ENCODE measurements at regions not wholly inside any gene's neighbourhood (a gene's known extent, or its start where the extent isn't known, plus 50 kb on each side); places are given as distances from the start of the nearest gene placed in this dataset.
A peak's percentile ranks its signal among the peaks of the same experiment; 100 is the strongest.

DNA sequence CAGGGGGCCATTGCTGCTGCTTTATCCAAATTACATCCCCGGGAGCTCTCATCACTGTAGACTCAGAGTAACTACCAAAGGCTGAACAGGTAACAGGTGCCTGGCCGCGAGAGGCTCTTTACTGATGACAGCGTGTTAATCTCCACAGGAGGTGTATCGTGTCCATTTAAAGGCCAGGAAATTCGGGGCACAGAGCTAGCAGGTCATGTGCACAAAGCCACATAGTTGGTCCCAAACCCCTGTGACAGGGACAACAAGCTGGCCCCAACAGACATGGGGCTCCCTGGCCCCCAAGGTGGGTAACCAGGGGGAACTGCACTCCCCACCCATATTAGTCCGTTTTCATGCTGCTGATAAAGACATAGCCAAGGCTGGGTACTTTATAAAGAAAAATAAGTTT, 55.3 kb upstream of the RBFOX3 start:
- peaks cover 2 to 18% of the 10 kb centered on the region in 2 donors for H3K27me3 ChIP-seq (ENCODE audit: control insufficient read depth in 2 of 2, insufficient read depth in 2 of 2, low read length in 2 of 2)
- no peak for DNase-seq
- 92% methylated on average over 6 of the region's 7 CpGs for WGBS (ENCODE audit: insufficient coverage)

DNA sequence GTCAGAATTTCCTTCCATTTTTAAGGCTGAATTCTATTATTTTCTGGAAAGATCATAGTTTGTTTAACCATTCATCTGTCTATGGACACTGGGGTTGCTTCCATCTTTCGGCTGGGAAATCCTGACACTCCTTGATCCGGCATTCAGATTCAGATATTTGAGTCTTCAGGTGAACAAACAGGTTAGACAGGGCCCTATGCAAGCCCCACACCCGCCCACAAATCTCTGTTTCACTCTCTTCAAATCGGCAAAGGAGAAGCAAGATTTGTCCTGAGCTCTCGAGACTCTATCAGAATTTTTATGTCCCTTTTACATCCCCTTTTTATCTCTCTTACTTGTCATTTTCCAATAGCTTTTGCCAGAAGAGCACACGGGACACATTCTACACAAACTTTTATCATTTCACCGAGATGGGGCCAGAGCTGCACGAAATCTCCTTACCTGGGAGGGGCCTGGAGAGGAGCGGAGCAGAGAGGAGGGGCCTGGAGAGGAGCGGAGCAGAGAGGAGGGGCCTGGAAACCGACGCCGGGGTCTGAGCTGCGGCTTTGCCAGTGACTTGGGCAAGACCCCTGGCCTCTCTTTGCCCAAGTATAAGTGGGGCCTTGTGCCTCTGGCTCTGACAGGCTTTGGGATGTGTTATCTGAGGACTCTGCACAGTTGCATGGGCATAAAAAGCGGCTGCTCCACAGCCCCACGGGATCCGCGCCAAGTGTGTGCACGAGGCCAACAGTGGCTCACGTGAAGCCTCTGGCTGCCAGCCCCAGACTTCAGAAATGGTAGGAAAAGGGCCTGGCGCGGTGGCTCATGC, 54.3 kb upstream of the RBFOX3 start:
- H3K27ac Mint-ChIP-seq = no peak overlapping the region
- H2AFZ ChIP-seq (ENCODE audit: insufficient read depth, low read depth, low read length, poor library complexity, severe bottlenecking) = no peak overlapping the region
- no peaks in the 10 kb centered on the region for H3K79me2 ChIP-seq (ENCODE audit: insufficient read depth, low read length)
- intact Hi-C loops (cut with micrococcal nuclease) = no loop called here
- no peaks in the 10 kb centered on the region for H3K4me1 Mint-ChIP-seq
- peaks cover 2 to 18% of the 10 kb centered on the region in 2 donors for H3K27me3 ChIP-seq (ENCODE audit: control insufficient read depth in 2 of 2, insufficient read depth in 2 of 2, low read length in 2 of 2)
- no peaks in the 10 kb centered on the region for H4K20me1 ChIP-seq (ENCODE audit: insufficient read depth, low read length)
- 19% methylated on average over 17 of the region's 22 CpGs for WGBS (ENCODE audit: insufficient coverage)
- H3K27ac ChIP-seq (ENCODE audit: low read depth in 1 of 2, low read length in 2 of 2) = no peak overlapping the region
- H3K36me3 Mint-ChIP-seq = no peaks in the 10 kb centered on the region
- H3K9me3 ChIP-seq (replicated peaks in 1 of 2; ENCODE audit: control insufficient read depth in 1 of 2, insufficient read depth in 1 of 2, low read length in 2 of 2) = no peaks in the 10 kb centered on the region
- H3K4me2 ChIP-seq (replicated peaks; ENCODE audit: extremely low read depth, low read length, poor library complexity, severe bottlenecking) = no peak overlapping the region
- no peak overlapping the region for H3K4me3 ChIP-seq (replicated peaks in 1 of 3; ENCODE audit: low read depth in 2 of 3, low read length in 3 of 3)
- no peak overlapping the region for H3K9ac ChIP-seq (ENCODE audit: insufficient read depth, low read length, poor library complexity, severe bottlenecking)
- TF ChIP-seq, protein P1, sequence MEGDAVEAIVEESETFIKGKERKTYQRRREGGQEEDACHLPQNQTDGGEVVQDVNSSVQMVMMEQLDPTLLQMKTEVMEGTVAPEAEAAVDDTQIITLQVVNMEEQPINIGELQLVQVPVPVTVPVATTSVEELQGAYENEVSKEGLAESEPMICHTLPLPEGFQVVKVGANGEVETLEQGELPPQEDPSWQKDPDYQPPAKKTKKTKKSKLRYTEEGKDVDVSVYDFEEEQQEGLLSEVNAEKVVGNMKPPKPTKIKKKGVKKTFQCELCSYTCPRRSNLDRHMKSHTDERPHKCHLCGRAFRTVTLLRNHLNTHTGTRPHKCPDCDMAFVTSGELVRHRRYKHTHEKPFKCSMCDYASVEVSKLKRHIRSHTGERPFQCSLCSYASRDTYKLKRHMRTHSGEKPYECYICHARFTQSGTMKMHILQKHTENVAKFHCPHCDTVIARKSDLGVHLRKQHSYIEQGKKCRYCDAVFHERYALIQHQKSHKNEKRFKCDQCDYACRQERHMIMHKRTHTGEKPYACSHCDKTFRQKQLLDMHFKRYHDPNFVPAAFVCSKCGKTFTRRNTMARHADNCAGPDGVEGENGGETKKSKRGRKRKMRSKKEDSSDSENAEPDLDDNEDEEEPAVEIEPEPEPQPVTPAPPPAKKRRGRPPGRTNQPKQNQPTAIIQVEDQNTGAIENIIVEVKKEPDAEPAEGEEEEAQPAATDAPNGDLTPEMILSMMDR (IDR thresholded peaks at IDR 0.05) = no peak
- DNase-seq = no peak
- H3K4me1 ChIP-seq (ENCODE audit: control insufficient read depth in 1 of 2, insufficient read depth in 2 of 2, low read length in 2 of 2) = no peaks in the 10 kb centered on the region
- H3K4me3 Mint-ChIP-seq = peak overlapping the region in 1 of 2 donors; percentile 65
- H3K9me3 Mint-ChIP-seq = peaks cover 0 to 11% (median 6%) of the 10 kb centered on the region in 7 donors
- no peaks in the 10 kb centered on the region for H3K36me3 ChIP-seq (replicated peaks in 1 of 2; ENCODE audit: control insufficient read depth in 1 of 2, insufficient read depth in 2 of 2, low read length in 2 of 2)
- H3K27me3 Mint-ChIP-seq (ENCODE audit: low read depth in 3 of 3) = peaks cover 21 to 59% (median 29%) of the 10 kb centered on the region in 3 donors

More for the DNA sequence above, 55.3 kb upstream of the RBFOX3 start:
- peaks cover 0 to 9% (median 4%) of the 10 kb centered on the region in 7 donors for H3K9me3 Mint-ChIP-seq
- intact Hi-C loops (cut with micrococcal nuclease) = no loop called here
- peaks cover 24 to 59% (median 34%) of the 10 kb centered on the region in 3 donors for H3K27me3 Mint-ChIP-seq (ENCODE audit: low read depth in 3 of 3)
- H2AFZ ChIP-seq (ENCODE audit: insufficient read depth, low read depth, low read length, poor library complexity, severe bottlenecking) = no peak overlapping the region
- no peaks in the 10 kb centered on the region for H3K9me3 ChIP-seq (replicated peaks in 1 of 2; ENCODE audit: control insufficient read depth in 1 of 2, insufficient read depth in 1 of 2, low read length in 2 of 2)
- H3K4me3 Mint-ChIP-seq = peak overlapping the region in 1 of 2 donors; percentile 53
- TF ChIP-seq, protein P1 (IDR thresholded peaks at IDR 0.05) = no peak
- no peak overlapping the region for H3K9ac ChIP-seq (ENCODE audit: insufficient read depth, low read length, poor library complexity, severe bottlenecking)
- no peaks in the 10 kb centered on the region for H3K79me2 ChIP-seq (ENCODE audit: insufficient read depth, low read length)
- H4K20me1 ChIP-seq (ENCODE audit: insufficient read depth, low read length) = no peaks in the 10 kb centered on the region
- no peak overlapping the region for H3K4me3 ChIP-seq (replicated peaks in 1 of 3; ENCODE audit: low read depth in 2 of 3, low read length in 3 of 3)
- H3K4me1 ChIP-seq (ENCODE audit: control insufficient read depth in 1 of 2, insufficient read depth in 2 of 2, low read length in 2 of 2) = no peaks in the 10 kb centered on the region
- no peak overlapping the region for H3K4me2 ChIP-seq (replicated peaks; ENCODE audit: extremely low read depth, low read length, poor library complexity, severe bottlenecking)
- no peak overlapping the region for H3K27ac Mint-ChIP-seq
- H3K27ac ChIP-seq (ENCODE audit: low read depth in 1 of 2, low read length in 2 of 2) = no peak overlapping the region
- no peaks in the 10 kb centered on the region for H3K36me3 Mint-ChIP-seq
- H3K4me1 Mint-ChIP-seq = no peaks in the 10 kb centered on the region
- no peaks in the 10 kb centered on the region for H3K36me3 ChIP-seq (replicated peaks in 1 of 2; ENCODE audit: control insufficient read depth in 1 of 2, insufficient read depth in 2 of 2, low read length in 2 of 2)

Measured in CD14-positive monocyte (primary cell).